ENCODE measurements at regions not wholly inside any gene's neighbourhood (a gene's known extent, or its start where the extent isn't known, plus 50 kb on each side); places are given as distances from the start of the nearest gene placed in this dataset.

GRCh38 chr13:85469320-85469719, 329.9 kb downstream of the SLITRK6 start:
- TF ChIP-seq CTCF (IDR thresholded peaks at IDR 0.05) (no peak), POLR2AphosphoS5 (IDR thresholded peaks at IDR 0.05) (no peak)
